ENCODE measurements at regions not wholly inside any gene's neighbourhood (a gene's known extent, or its start where the extent isn't known, plus 50 kb on each side); places are given as distances from the start of the nearest gene placed in this dataset.

DNA sequence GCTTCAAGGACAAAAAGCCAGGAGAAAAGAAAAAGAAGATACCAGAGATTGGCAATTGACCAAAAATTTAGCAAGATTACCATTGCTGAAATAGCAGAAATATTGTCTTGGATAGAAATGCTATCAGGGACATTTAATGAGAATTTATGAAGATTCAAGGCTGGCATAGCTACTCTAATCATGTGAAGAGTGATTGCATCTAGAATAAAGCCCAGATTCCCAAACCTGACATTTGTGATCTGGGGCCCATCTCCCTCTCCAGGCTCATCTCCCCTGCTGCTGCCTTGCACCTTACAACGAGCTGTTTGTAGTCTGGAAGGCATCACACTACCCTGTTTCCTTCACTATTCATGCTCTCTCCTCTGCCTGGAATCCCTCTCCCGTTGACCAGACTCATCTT lies 114.5 kb downstream of the C9orf152 start:
- H3K4me2 ChIP-seq (ENCODE audit: control insufficient read depth, insufficient read depth): no peak overlapping the region
- no peak overlapping the region for H3K4me3 ChIP-seq
- WGBS (ENCODE audit: insufficient coverage, insufficient replicate concordance, low lambda C conversion rate, missing lambda C conversion rate): 80% methylated on average over 2 of the region's 2 CpGs
- in situ Hi-C loops (cut with MboI) (no loop called here), intact Hi-C loops (cut with micrococcal nuclease; ENCODE audit: unreplicated experiment) (no loop called here)
- no peaks in the 10 kb centered on the region for H3K27me3 ChIP-seq (replicated peaks in 1 of 2; ENCODE audit: control insufficient read depth in 2 of 2, insufficient read depth in 2 of 2, low read length in 1 of 2)
- TF ChIP-seq NFYA (IDR thresholded peaks at IDR 0.05; ENCODE audit: borderline replicate concordance, low read depth, low read length): no peak
- no peak for TF ChIP-seq ZNF24 (IDR thresholded peaks at IDR 0.05)
- TF ChIP-seq PAX8 (IDR thresholded peaks at IDR 0.05): no peak
- no peak for TF ChIP-seq SP1 (IDR thresholded peaks at IDR 0.05; ENCODE audit: low read depth, low read length)
- TF ChIP-seq POLR2A (IDR thresholded peaks at IDR 0.05; ENCODE audit: low read depth, low read length): no peak
- TF ChIP-seq, protein P1, sequence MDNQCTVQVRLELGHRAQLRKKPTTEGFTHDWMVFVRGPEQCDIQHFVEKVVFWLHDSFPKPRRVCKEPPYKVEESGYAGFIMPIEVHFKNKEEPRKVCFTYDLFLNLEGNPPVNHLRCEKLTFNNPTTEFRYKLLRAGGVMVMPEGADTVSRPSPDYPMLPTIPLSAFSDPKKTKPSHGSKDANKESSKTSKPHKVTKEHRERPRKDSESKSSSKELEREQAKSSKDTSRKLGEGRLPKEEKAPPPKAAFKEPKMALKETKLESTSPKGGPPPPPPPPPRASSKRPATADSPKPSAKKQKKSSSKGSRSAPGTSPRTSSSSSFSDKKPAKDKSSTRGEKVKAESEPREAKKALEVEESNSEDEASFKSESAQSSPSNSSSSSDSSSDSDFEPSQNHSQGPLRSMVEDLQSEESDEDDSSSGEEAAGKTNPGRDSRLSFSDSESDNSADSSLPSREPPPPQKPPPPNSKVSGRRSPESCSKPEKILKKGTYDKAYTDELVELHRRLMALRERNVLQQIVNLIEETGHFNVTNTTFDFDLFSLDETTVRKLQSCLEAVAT (IDR thresholded peaks at IDR 0.05): no peak
- TF ChIP-seq TAF1 (IDR thresholded peaks at IDR 0.05; ENCODE audit: borderline replicate concordance, low read depth, low read length): no peak
- no peak for TF ChIP-seq KDM1A (IDR thresholded peaks at IDR 0.05; ENCODE audit: borderline replicate concordance)
- no peak for TF ChIP-seq NR2F1 (conservative IDR thresholded peaks at IDR 0.05)
- no peak for TF ChIP-seq ZNF274 (IDR thresholded peaks at IDR 0.05; ENCODE audit: insufficient read depth, insufficient read length)
- TF ChIP-seq, protein P2, sequence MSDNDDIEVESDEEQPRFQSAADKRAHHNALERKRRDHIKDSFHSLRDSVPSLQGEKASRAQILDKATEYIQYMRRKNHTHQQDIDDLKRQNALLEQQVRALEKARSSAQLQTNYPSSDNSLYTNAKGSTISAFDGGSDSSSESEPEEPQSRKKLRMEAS (IDR thresholded peaks at IDR 0.05; ENCODE audit: low read depth, low read length): no peak
- TF ChIP-seq SIX5 (IDR thresholded peaks at IDR 0.05; ENCODE audit: low read depth, low read length, severe bottlenecking): no peak
- TF ChIP-seq, protein P3, sequence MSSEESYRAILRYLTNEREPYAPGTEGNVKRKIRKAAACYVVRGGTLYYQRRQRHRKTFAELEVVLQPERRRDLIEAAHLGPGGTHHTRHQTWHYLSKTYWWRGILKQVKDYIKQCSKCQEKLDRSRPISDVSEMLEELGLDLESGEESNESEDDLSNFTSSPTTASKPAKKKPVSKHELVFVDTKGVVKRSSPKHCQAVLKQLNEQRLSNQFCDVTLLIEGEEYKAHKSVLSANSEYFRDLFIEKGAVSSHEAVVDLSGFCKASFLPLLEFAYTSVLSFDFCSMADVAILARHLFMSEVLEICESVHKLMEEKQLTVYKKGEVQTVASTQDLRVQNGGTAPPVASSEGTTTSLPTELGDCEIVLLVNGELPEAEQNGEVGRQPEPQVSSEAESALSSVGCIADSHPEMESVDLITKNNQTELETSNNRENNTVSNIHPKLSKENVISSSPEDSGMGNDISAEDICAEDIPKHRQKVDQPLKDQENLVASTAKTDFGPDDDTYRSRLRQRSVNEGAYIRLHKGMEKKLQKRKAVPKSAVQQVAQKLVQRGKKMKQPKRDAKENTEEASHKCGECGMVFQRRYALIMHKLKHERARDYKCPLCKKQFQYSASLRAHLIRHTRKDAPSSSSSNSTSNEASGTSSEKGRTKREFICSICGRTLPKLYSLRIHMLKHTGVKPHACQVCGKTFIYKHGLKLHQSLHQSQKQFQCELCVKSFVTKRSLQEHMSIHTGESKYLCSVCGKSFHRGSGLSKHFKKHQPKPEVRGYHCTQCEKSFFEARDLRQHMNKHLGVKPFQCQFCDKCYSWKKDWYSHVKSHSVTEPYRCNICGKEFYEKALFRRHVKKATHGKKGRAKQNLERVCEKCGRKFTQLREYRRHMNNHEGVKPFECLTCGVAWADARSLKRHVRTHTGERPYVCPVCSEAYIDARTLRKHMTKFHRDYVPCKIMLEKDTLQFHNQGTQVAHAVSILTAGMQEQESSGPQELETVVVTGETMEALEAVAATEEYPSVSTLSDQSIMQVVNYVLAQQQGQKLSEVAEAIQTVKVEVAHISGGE (CRISPR knock-in tag; IDR thresholded peaks at IDR 0.05): no peak
- H3K36me3 ChIP-seq (ENCODE audit: control insufficient read depth in 2 of 2, insufficient read depth in 2 of 2, low read length in 1 of 2): peaks cover 0 to 2% of the 10 kb centered on the region in 2 experiments; a peak in 3 of 4 replicates
- H3K4me1 ChIP-seq (ENCODE audit: control insufficient read depth, insufficient read depth, low read length): peaks cover 3% of the 10 kb centered on the region; the same call in 1 of the 2 replicates
- ChIA-PET SMC1A (ENCODE audit: uncharacterized antibody, unreplicated experiment) (interaction anchor here (1.0 to 1.1 kb wide), 2 partner anchors 38 to 50 kb away, joined by 3 to 4 read pairs; no protein-coding TSS in a partner anchor), CTCF (interaction anchor here (1.7 to 2.3 kb wide), 3 partner anchors 11 to 186 kb away, joined by 5 to 10 read pairs (median 6); no protein-coding TSS in a partner anchor), RAD21 (ENCODE audit: unreplicated experiment) (interaction anchor here (0.5 to 1.1 kb wide), 2 partner anchors 8 to 36 kb away, joined by 3 read pairs; no protein-coding TSS in a partner anchor), POLR2A (interaction anchor here (0.6 kb wide), 1 partner anchor 34 kb away, joined by 3 read pairs; no protein-coding TSS in a partner anchor)
- no peak for FAIRE-seq
- ATAC-seq: no peak
- H2AFZ ChIP-seq (ENCODE audit: control insufficient read depth, low read depth, low read length): no peak overlapping the region
- no peaks in the 10 kb centered on the region for H3K9me3 ChIP-seq (replicated peaks; ENCODE audit: control insufficient read depth, insufficient read depth, low read length)
- no TSS peak for BruUV-seq (replicated peaks)
- DNase-seq (ENCODE audit: low read depth, low spot score): no peak
- H4K20me1 ChIP-seq (ENCODE audit: control insufficient read depth, insufficient read depth): no peaks in the 10 kb centered on the region; the same call in 1 of the 2 replicates
- no peak overlapping the region for H3K27ac ChIP-seq (ENCODE audit: control insufficient read depth, insufficient read depth)
- H3K79me2 ChIP-seq (ENCODE audit: control insufficient read depth, insufficient read depth, low read length): peaks cover 61% of the 10 kb centered on the region
- no peak overlapping the region for H3K9ac ChIP-seq (ENCODE audit: control insufficient read depth, insufficient read depth, low read length)
